ENCODE measurements at regions not wholly inside any gene's neighbourhood (a gene's known extent, or its start where the extent isn't known, plus 50 kb on each side); places are given as distances from the start of the nearest gene placed in this dataset.
"Not testable (repeated sequence)": the region's sequence is repeated elsewhere in the genome, so short reads cannot be mapped to it uniquely, and the experiment has no call there.

DNA sequence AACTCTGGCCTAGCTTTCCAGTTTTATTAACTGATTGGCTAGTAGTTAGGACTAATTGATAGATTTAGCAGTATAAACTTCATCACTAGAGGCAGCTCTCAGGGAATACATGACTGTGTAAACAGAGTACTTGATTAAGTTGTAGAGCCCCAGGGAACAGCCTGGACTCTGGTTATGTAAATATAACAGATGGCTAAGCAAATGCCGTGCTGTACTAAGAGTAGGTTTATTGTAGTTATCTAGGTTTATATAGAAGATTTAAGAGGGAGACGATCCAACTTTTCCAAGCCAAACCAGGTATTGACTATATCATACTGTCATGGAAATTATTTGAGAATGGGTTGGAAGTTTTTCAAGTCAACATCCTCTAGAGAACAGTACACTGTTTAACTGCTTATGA is 463.4 kb upstream of the GRID2 start:
- DNase-seq: peak; percentile 24

DNA sequence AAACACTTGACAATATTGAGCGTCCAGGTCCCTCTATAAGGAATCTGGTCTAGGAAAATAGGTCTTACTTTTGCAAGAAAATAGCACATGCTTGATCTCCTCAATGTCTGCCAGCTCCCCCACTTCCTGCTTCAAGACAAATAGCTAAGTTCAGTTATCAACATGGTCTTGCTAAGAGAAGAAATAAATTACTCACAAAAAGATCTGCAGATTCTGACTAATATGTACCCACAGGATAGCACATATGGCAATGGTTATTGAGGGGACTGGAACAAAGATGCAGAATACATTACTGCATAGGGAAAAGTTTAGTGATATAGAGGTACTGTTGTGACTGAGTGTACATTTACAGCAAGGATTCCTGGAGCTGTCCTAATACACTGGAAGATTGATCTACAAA is 457.5 kb upstream of the GRID2 start:
- no peak for DNase-seq

DNA sequence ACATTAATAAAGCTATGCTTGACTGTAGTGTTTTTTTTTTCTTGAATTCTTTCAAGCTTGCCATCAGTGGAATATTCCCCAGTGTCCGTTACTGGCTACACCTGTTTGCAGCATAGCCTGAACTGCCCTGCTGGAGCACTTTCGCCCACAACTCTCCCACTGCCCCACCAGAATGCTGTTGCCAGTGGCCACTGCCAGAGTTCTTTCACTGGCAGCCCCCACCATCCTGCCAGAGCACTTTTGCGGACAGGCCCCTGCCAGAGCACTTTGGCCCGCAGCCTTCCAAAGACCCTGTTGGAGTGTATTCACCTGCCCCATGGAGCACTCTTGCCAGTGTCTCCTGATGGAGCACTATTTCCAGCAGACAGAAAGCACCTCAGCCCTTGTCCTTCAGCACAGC is 452.3 kb upstream of the GRID2 start:
- no peak for DNase-seq

DNA sequence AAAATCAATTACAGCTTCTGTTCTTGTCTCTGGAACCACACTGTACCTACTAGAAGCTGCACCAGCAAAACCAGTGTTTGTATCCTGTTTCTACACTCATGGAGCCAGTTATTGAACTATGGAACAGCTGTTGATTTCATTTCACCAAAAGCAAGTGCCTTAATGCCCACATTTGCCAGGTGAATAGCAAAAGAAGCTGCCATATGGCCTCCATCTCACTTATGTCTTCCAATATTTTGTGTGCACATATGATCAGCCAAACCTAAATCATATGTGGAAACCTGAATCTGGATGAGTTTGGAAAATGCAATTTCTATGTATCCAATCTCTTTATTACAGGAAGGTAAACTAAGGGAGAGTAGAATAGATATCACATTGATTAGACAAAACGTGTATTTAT is 415.8 kb upstream of the GRID2 start:
- DNase-seq: no peak

GRCh38 chr4:91891217-91891616 is 412.5 kb upstream of the GRID2 start:
- DNase-seq: not testable (repeated sequence)

GRCh38 chr4:91894006-91894405 is 409.8 kb upstream of the GRID2 start:
- no peak for DNase-seq

- no peak for DNase-seq
Measured at GRCh38 chr4:91904556-91904955, 399.2 kb upstream of the GRID2 start.

DNA sequence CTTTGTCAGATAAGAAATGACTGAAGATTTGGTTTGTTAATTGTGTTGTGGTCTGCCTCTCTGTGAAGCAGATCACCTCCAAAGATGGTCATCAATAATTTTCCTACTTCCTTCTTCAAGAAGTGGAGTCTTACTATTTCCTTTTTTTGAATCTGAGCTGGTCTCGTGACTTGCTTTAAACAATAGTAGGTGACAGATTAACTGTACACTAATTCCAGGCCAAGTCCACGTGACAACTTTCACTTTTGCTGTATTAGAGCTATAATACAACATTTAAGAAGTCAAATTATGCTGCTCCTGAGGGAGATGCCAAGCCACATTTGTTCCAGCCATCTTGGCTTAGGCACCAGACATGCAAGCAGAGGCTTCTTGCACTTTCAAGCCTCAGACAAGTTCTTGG is 393.8 kb upstream of the GRID2 start:
- no peak for DNase-seq

DNA sequence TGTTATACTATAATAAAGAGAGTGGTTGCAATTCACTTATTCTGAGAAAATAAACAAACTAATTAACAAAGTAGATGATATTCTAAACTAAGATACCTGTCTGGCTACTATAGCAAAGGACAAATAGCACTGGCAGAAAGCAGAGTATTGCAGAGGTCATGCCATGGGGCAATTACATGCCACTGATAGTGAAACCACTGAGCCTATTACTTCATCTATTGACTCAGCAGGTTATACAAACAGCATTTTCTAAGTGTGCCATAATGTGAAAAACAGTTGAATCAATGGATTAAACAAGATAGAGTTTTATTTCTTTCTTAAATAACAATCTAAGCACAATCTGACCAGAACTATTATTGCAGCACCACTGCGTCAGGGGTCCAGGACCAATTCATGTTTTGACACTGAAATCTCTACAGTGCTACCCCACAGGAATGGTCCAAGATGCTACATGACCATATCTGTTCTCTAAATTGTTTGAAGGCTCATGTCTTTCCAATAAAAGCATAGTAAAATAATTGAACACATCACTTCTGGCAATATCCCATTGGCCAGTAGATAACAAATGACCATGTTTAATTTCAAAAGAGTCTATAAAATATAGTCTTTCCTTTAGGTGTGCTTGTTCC is 389.5 kb upstream of the GRID2 start:
- DNase-seq: no peak

GRCh38 chr4:91916219-91916618 is 387.5 kb upstream of the GRID2 start:
- DNase-seq: no peak

DNA sequence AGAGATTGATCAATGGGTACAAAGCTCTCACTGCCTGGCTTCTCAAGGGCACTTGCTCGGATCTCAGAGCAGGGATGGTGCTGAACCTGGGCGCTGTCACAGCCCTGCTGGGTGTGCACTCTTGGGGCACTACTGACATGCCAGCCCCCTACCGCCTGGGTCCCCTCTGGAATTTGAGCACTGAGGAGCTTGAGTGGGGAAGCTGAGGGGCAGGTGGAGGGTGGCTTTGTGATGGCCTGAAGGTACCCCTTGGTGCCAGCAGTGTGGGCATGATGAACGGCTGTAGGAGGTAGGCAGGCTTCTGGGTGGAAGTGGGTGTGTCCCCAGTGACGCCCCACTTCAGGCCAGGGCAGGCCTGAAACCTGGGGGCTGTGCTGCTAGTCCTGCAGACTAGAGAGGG is 379.1 kb upstream of the GRID2 start:
- no peak for DNase-seq

DNA sequence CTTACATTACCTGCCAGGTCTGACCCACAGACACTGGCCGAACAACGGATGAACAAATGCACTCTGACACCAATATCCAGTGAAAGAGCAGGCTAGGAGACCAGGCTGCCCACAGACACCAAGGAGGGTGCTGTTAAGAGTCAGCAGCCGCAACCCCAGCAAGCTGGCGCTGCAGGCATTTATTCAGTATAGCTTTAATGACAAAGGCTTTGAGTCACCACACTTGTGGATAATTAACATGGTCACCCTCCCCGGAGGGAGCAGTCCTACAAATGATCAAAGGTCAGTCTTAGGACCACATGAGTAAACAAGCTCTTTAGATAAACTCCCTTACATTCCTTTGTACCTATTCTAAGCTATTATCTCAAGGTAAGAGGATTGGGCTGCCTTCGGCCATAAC is 368.5 kb upstream of the GRID2 start:
- DNase-seq: no peak

GRCh38 chr4:91936311-91936710 is 367.5 kb upstream of the GRID2 start:
- no peak for DNase-seq

DNA sequence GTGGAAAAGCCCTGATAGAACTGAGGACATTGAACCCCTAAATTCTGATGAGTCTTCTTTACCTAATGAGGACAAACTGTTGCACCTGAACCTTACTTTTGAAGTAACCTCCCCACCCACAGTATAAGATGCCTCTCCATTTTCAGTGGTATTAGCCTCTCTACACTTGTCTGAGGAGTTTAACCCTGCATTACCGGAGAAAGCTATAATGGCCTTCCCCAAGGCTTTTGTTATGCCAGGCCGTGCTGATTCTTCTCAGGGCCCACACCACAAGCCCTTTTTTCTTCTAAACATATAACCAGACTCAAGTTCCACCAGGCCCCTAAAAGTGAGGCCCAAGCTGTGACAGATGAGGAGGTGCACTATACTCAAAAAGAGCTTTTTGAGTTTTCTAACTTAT is 345.8 kb upstream of the GRID2 start:
- no peak for DNase-seq

GRCh38 chr4:91958596-91958995 is 345.2 kb upstream of the GRID2 start:
- peak; percentile 35 for DNase-seq

DNA sequence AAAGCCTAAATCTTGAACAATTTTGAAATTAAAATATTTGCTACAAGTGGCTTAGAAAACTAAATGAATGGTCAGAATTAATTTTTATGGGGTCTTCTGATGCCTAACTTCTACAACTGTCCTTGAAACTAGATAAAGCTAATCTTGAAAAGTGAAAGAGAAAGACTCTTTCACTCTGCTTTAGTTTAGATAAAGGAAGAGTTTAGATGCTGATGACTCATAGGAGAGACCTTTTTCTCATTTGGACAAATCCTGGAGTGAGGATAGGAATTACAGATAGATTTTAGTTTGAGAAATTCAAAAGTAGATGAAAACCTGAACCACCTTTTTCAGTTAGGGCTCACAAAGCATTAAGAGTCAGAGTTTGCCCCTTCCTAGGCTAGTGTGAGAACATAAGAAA is 342.3 kb upstream of the GRID2 start:
- DNase-seq: no peak

DNA sequence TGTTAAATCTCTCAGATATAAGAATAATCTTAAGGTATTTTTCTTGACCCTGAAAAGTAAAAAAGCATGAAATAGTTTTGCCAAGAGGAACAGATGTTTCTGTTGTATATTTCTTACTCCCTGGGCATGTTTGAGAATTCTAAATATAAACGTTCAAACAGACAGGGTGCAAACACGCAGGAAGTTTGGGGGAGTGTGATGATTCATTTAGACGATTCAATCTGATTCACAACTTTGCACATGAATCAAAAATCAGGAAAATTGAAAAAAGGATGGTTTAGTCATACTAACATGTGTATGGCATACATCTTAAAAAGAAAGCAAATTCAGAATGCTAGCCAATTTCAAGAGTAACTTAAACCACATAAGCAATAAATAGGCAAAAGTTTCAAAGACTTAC is 340.3 kb upstream of the GRID2 start:
- no peak for DNase-seq

DNA sequence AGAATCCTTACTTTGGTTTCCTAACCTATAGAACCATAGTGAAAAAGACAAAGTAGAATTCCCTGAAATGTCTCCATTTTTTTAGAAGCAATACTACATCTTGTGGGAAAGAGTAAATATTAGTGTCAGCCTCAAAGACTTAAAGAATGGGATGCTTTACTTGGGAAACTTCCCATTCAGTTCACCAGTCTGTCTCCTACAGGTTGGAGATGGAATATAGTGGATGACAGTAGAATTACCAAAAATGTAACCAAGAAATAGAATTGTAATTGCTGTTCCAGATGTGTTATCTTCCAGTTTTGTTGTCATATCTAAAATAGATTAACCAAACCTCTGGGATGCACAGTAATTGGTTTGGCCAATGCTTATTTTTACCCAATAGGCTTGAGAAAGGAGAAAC is 338.6 kb upstream of the GRID2 start:
- no peak for DNase-seq

DNA sequence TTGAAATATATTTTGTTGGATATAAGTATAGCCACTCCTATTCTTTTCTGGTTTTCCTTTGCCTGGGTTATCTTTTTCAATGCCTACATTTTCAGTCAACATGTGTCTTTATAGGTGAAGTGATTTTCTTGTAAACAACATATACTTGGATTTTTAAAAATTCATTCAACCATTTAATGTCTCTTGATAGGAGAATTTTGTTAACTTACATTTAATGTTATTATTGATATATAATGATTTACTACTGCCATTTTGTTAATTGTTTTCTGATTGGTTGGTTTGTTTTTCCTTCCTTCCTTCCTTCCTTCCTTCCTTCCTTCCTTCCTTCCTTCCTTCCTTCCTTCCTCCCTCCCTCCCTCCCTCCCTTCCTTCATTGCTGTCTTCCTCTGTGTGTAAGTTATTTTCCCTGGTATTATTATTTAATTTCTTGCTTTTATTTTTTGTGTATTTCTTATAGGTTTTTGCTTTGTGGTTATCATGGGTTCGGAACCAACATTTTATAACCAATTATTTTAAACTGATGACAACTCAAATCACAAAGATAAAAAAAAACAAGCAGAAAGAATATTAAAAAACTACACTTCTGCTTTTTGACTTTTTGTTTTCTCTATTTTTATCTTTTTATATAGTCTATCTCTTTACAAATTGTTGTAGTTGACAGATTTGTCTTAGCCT is 330.1 kb upstream of the GRID2 start:
- no peak for DNase-seq

GRCh38 chr4:91984466-91984865 is 319.3 kb upstream of the GRID2 start:
- no peak for DNase-seq

GRCh38 chr4:91989914-91990313 is 313.9 kb upstream of the GRID2 start:
- DNase-seq: no peak

- no peak for DNase-seq
Measured at GRCh38 chr4:91990726-91991125, 313.0 kb upstream of the GRID2 start.

- no peak for DNase-seq
Measured at GRCh38 chr4:91997045-91997444, 306.7 kb upstream of the GRID2 start.

DNA sequence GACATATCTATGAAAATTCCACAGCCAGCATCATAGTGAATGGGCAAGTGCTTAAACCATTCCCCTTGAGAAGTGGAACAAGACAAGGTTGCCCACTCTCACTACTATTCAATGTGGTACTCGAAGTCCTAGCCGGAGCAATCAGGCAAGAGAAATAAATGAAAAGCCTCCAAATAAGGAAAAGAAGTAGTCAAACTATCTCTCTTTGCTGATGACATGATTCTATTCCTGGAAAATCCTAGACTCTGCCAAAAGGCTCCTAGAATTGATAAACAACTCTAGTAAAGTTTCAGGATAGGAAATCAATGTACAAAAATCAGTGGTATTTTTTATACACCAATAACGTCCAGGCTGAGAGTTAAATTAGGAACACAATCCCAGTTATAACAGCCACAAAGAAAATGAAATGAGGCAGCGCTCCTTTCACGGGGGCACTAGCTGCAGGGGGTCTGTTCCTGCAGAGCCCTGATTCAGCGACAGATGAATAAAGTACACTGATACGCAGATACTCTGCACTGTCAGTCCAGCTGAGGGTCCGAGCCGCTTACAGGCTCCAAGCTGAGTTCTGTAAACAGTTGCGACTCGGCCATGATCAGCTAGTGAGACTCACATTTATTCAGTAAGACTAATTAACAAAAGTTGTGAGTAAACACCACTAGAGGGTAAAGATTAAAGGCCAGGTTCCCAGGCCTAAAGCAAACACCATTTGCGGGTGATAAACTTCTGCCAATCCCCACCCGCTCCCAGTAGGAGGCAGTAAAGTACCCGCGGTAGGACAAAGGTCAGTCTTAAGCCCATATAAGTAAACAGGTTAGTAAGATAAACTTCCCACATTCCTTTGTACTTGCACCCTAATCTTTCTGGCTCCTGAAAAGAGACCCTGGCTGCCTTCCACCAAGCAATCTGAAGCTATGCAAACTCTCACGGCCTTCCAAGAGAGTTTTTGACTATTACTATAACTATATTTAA is 290.6 kb upstream of the GRID2 start:
- no peak for DNase-seq
